Prostate gland (tissue), 2 donors: ENCODE measurements at regions not wholly inside any gene's neighbourhood (a gene's known extent, or its start where the extent isn't known, plus 50 kb on each side); places are given as distances from the start of the nearest gene placed in this dataset.

Source experiments
- DNase-seq: peaks from one replicate; pipeline ENCODE4 v3.0.0-alpha.2; 2019; ENCODE audit warnings: low spot score
- H3K27ac ChIP-seq, 2 donors: fragments of 200-600 bp; sonication (generic); 2 replicates each; pipeline ENCODE4 v1.5.1; 2017 to 2019
- H3K27me3 ChIP-seq: fragments of 200-600 bp; sonication (generic); replicated peaks from 2 replicates; pipeline ENCODE4 v1.5.1; 2019; ENCODE audit not compliant: insufficient read depth
- H3K36me3 ChIP-seq, 2 donors: fragments of 200-600 bp; sonication (generic); 1 replicate in 1 of 2; 2 replicates in 1 of 2; pipeline versions ENCODE4 v1.5.1 to v1.8.1; 2017 to 2019
- H3K4me1 ChIP-seq: fragments of 200-600 bp; sonication (generic); replicated peaks from 2 replicates; pipeline ENCODE4 v1.5.1; 2019
- H3K4me3 ChIP-seq, 2 donors: fragments of 200-600 bp; sonication (generic); 2 replicates each; pipeline ENCODE4 v1.5.1; 2017 to 2019
- H3K9me3 ChIP-seq: fragments of 200-600 bp; sonication (generic); 2 replicates; pipeline ENCODE4 v1.5.1; 2017
- POLR2A ChIP-seq: fragments of 450-650 bp; IDR thresholded peaks from one replicate; pipeline ENCODE4 v1.6.1; 2016; ENCODE audit warnings: antibody characterized with exemption, mild to moderate bottlenecking
- POLR2AphosphoS5 ChIP-seq: sonication (generic); formaldehyde crosslinking; IDR thresholded peaks from one replicate; pipeline ENCODE4 v1.6.1; 2017; ENCODE audit warnings: antibody characterized with exemption
- WGBS: methylation state at CpG from one replicate; pipeline ENCODE4 v1.1.5; 2018; 5-methylcytosine and 5-hydroxymethylcytosine counted together
- intact Hi-C: fragments of 100-400 bp; cut with DNase I; formaldehyde crosslinking; loops from one replicate; pipeline ENCODE4 v1.14.2; 2022
- TF ChIP-seq, protein P1 (sequence below), 4 experiments: fragments of 200-600 bp in 2 of 4; fragments of 450-650 bp in 2 of 4; sonication (generic) in 2 of 4; IDR thresholded peaks; 1 replicate in 3 of 4; 2 replicates in 1 of 4; pipeline ENCODE4 v1.5.1; 2016 to 2019; ENCODE audit warnings: antibody characterized with exemption in 4 of 4, mild to moderate bottlenecking in 2 of 4, moderate library complexity in 2 of 4

DNA sequence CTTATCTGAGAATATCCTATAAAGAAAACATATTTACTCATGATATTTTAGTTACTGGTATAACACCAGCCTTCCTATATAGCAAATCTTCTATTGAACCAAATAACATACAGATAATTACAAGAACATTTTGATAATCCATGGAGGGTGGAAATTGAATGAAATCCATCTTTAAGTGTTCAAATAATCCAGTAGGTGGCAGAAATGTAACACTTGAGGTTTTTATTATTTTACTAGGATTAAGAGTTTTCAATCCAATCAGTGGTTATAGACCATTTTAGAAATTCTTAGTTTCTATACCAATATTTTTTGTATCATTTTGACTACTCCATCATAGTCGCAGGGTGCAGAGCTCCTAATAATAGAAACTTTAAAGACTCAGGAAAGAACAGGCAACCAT is 101.9 kb upstream of the KCNH8 start:
- intact Hi-C loops, result no loop called here
- H3K36me3 ChIP-seq, result no peaks in the 10 kb centered on the region
- H3K4me1 ChIP-seq, result no peaks in the 10 kb centered on the region
- WGBS, result 88% methylated on average over 1 of the region's 1 CpG
- no peak for TF ChIP-seq POLR2A
- TF ChIP-seq, protein P1, sequence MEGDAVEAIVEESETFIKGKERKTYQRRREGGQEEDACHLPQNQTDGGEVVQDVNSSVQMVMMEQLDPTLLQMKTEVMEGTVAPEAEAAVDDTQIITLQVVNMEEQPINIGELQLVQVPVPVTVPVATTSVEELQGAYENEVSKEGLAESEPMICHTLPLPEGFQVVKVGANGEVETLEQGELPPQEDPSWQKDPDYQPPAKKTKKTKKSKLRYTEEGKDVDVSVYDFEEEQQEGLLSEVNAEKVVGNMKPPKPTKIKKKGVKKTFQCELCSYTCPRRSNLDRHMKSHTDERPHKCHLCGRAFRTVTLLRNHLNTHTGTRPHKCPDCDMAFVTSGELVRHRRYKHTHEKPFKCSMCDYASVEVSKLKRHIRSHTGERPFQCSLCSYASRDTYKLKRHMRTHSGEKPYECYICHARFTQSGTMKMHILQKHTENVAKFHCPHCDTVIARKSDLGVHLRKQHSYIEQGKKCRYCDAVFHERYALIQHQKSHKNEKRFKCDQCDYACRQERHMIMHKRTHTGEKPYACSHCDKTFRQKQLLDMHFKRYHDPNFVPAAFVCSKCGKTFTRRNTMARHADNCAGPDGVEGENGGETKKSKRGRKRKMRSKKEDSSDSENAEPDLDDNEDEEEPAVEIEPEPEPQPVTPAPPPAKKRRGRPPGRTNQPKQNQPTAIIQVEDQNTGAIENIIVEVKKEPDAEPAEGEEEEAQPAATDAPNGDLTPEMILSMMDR (IDR thresholded peaks at IDR 0.05), result peak in 1 of 4 experiments; percentile 13
- H3K4me3 ChIP-seq, result no peak overlapping the region
- no peaks in the 10 kb centered on the region for H3K27me3 ChIP-seq
- H3K27ac ChIP-seq, result no peak overlapping the region
- no peaks in the 10 kb centered on the region for H3K9me3 ChIP-seq
- DNase-seq, result no peak

DNA sequence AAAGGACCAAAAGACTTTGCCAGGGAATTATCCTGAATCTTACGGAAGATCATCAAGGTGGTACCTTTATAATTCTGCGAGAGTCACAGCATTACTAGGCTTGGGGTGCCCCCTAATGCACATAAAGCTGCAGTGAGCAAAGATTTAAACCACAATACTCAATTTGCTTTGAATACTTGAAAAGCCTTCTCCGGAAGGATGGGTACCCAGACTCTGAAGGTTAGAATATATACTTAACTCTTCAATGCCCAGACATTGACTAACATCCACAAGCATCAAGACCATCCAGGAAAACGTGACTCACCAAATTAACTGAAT is 117.8 kb upstream of the KCNH8 start:
- Histone ChIP-seq H3K36me3 (no peaks in the 10 kb centered on the region), H3K9me3 (no peaks in the 10 kb centered on the region), H3K4me3 (no peak overlapping the region), H3K27me3 (no peaks in the 10 kb centered on the region), H3K27ac (no peak overlapping the region), H3K4me1 (no peaks in the 10 kb centered on the region)
- WGBS, result 52% methylated on average over 4 of the region's 4 CpGs
- TF ChIP-seq POLR2AphosphoS5 (no peak), POLR2A (no peak)
- TF ChIP-seq, protein P1 (IDR thresholded peaks at IDR 0.05), result no peak
- intact Hi-C loops, result no loop called here
- no peak for DNase-seq

DNA sequence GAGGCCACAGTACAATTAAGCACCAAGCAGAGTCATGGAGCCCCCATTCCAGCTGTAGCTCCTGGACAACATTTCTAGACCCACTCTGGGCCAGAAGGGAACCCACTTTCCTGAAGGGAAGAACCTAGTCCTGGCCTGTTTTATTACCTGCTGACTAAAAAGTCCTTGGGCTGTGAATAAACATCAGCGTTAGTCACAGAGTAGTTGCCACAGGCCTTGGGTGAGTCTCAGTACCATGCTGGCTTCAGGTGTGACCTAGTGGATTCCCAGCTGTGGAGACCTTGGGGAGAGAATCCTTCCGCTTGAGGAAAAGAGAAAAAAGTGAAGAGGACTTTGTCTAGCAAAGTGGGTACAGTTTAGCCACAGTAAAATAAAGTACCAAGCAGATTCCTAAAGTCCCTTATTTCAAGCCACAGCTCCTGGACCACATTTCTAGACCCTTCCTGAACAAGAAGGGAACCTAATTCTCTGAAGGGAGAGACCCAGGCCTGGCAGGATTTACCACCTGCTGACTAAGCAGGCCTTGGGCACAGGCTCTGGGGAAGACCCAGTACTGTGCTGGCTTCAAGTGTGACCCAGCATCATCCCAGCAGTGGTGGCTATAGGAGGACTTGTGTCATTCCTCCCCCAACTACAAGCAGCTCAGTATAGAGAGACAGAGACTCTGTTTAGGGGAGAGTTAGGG is 118.3 kb upstream of the KCNH8 start:
- 95% methylated on average over 2 of the region's 2 CpGs for WGBS
- Histone ChIP-seq H3K27me3 (no peaks in the 10 kb centered on the region), H3K4me1 (no peaks in the 10 kb centered on the region), H3K9me3 (no peaks in the 10 kb centered on the region), H3K27ac (no peak overlapping the region), H3K36me3 (no peaks in the 10 kb centered on the region), H3K4me3 (no peak overlapping the region)
- DNase-seq, result no peak
- TF ChIP-seq POLR2A (no peak), POLR2AphosphoS5 (no peak)
- TF ChIP-seq, protein P1 (IDR thresholded peaks at IDR 0.05), result no peak
- intact Hi-C loops, result no loop called here

DNA sequence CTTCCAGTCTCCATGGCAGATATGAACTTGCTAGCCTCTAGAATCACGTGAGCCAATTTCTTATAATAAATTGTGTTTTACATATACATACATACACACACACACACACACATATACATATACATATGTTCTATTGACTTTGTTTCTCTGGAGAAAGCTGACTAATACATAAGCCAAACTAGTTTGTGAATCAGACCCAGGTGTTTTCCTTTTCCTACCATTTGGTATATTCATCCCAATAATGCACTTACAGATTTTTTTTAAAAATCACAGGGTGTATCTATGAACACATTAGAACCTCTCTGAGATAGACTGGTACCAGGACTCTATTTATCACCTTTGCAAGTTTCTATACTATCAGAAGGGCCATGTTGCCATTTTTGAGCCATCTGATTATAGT is 122.9 kb upstream of the KCNH8 start:
- no peak overlapping the region for H3K27ac ChIP-seq
- no peaks in the 10 kb centered on the region for H3K9me3 ChIP-seq
- H3K4me1 ChIP-seq, result no peaks in the 10 kb centered on the region
- no peak overlapping the region for H3K4me3 ChIP-seq
- DNase-seq, result no peak
- 76% methylated on average over 1 of the region's 1 CpG for WGBS
- no peaks in the 10 kb centered on the region for H3K36me3 ChIP-seq
- intact Hi-C loops, result no loop called here
- H3K27me3 ChIP-seq, result no peaks in the 10 kb centered on the region
- TF ChIP-seq POLR2A (no peak), POLR2AphosphoS5 (no peak)
- TF ChIP-seq, protein P1 (IDR thresholded peaks at IDR 0.05), result no peak

DNA sequence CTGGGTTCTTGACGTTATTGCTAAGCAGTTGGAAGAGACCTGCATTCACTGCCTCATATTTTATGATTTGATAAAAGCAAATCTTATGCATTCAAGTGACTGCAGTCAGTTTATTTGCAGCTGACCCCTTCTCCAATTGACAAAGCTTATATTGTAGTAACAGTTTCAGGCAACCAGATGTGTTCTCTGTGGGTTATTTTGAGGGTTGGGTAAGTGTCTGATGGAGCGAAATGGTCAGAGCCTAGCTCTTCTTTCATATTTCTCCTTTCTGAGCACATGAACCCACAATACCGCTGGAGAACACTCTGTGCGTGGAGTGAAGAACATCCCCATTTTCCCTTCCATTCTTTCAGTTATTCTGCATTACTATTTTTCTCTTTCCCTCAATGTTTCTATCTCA is 125.8 kb upstream of the KCNH8 start:
- Histone ChIP-seq H3K36me3 (no peaks in the 10 kb centered on the region), H3K9me3 (no peaks in the 10 kb centered on the region), H3K27me3 (no peaks in the 10 kb centered on the region), H3K4me3 (no peak overlapping the region), H3K27ac (no peak overlapping the region), H3K4me1 (no peaks in the 10 kb centered on the region)
- DNase-seq, result no peak
- WGBS, result 92% methylated on average over 4 of the region's 4 CpGs
- intact Hi-C loops, result no loop called here
- TF ChIP-seq, protein P1 (IDR thresholded peaks at IDR 0.05), result no peak
- TF ChIP-seq POLR2AphosphoS5 (no peak), POLR2A (no peak)
